Liver (tissue), 3 donors: ENCODE measurements at regions not wholly inside any gene's neighbourhood (a gene's known extent, or its start where the extent isn't known, plus 50 kb on each side); places are given as distances from the start of the nearest gene placed in this dataset.

ENCODE experiments used
- ATF3 ChIP-seq: IDR thresholded peaks from 2 replicates; pipeline ENCODE4 v1.6.1; 2016; ENCODE audit warnings: antibody characterized with exemption
- CTCF ChIP-seq: fragments of 150-350 bp; IDR thresholded peaks from 2 replicates; pipeline ENCODE4 v1.5.1; 2017; ENCODE audit warnings: improper control_type of control experiment, low read depth, low read length; ENCODE audit not compliant: missing input control
- FOXA1 ChIP-seq: IDR thresholded peaks from 2 replicates; pipeline ENCODE4 v1.6.1; 2016; ENCODE audit warnings: antibody characterized with exemption
- FOXA2 ChIP-seq: IDR thresholded peaks from 2 replicates; pipeline ENCODE4 v1.6.1; 2016; ENCODE audit warnings: antibody characterized with exemption
- GABPA ChIP-seq, 2 donors: IDR thresholded peaks in 1 of 2; conservative IDR thresholded peaks in 1 of 2; 2 replicates each; pipeline ENCODE4 v1.6.1; 2016; ENCODE audit warnings: antibody characterized with exemption in 2 of 2, mild to moderate bottlenecking in 1 of 2, moderate library complexity in 1 of 2
- JUND ChIP-seq, 2 donors: IDR thresholded peaks; 2 replicates each; pipeline ENCODE4 v1.6.1; 2016; ENCODE audit warnings: antibody characterized with exemption in 2 of 2
- NR2F2 ChIP-seq: IDR thresholded peaks from 2 replicates; pipeline ENCODE4 v1.6.1; 2016; ENCODE audit warnings: antibody characterized with exemption
- RAD21 ChIP-seq, 2 donors: IDR thresholded peaks; 2 replicates each; pipeline ENCODE4 v1.6.1; 2016; ENCODE audit warnings: antibody characterized with exemption in 2 of 2, mild to moderate bottlenecking in 2 of 2
- RXRA ChIP-seq, 2 donors: IDR thresholded peaks; 2 replicates each; pipeline ENCODE4 v1.6.1; 2017 to 2018; ENCODE audit warnings: antibody characterized with exemption in 2 of 2, mild to moderate bottlenecking in 1 of 2
- SP1 ChIP-seq: IDR thresholded peaks from 2 replicates; pipeline ENCODE4 v1.6.1; 2018; ENCODE audit warnings: antibody characterized with exemption, mild to moderate bottlenecking
- TAF1 ChIP-seq: conservative IDR thresholded peaks from 2 replicates; pipeline ENCODE4 v1.6.1; 2016; ENCODE audit warnings: antibody characterized with exemption, mild to moderate bottlenecking
- donor health status: healthy.
- donor health status: healthy.

- TF ChIP-seq RAD21 (IDR thresholded peaks at IDR 0.05) = no peak
- TF ChIP-seq SP1 = no peak
- TF ChIP-seq CTCF = no peak
- no peak for TF ChIP-seq JUND (IDR thresholded peaks at IDR 0.05)
- no peak for TF ChIP-seq FOXA2
- TF ChIP-seq ATF3 = no peak
- TF ChIP-seq GABPA (IDR thresholded peaks at IDR 0.05 in 1 of 2, conservative IDR thresholded peaks at IDR 0.05 in 1 of 2) = no peak
- TF ChIP-seq TAF1 = no peak
- TF ChIP-seq FOXA1 = no peak
- no peak for TF ChIP-seq NR2F2
- no peak for TF ChIP-seq RXRA (IDR thresholded peaks at IDR 0.05)
Observed at GRCh38 chr6:47149066-47149465, 106.9 kb upstream of the ADGRF1 start.
